GM12878 (cell line): ENCODE measurements at regions not wholly inside any gene's neighbourhood (a gene's known extent, or its start where the extent isn't known, plus 50 kb on each side); places are given as distances from the start of the nearest gene placed in this dataset.

Source experiments
- ATAC-seq: fragments of 200-7000 bp; cut with Tn5 transposase; 3 replicates; pipeline ENCODE4 v1.9.1; 2020; ENCODE audit warnings: mild to moderate bottlenecking, moderate library complexity
- BruUV-seq: library from RNA; stranded (reverse); fragments of 400-500 nt; replicated peaks from 2 replicates; lab custom pipeline; 2021; lab: Mats Ljungman, UMichigan
- CTCF ChIA-PET: fragments of 300-600 bp; sonication (Branson Sonifier 250); formaldehyde crosslinking; extraction: SDS; loops from one replicate; lab custom pipeline; 2021; ENCODE audit warnings: inconsistent platforms; lab: Yijun Ruan, JAX
- POLR2A ChIA-PET: fragments of 350-600 bp; formaldehyde crosslinking; extraction: SDS; loops from one replicate; lab custom pipeline; 2021; ENCODE audit warnings: inconsistent platforms; lab: Charles Lee
- RAD21 ChIA-PET: fragments of 300-600 bp; sonication (Branson Sonifier 250); formaldehyde crosslinking; loops from one replicate; lab custom pipeline; 2023; ENCODE audit warnings: antibody characterized with exemption; ENCODE audit not compliant: unreplicated experiment; lab: Charles Lee
- SMC1A ChIA-PET: fragments of 300-600 bp; sonication (Branson Sonifier 250); formaldehyde crosslinking; loops from one replicate; lab custom pipeline; 2023; ENCODE audit not compliant: unreplicated experiment, uncharacterized antibody; lab: Charles Lee
- DNase-seq: peaks from one replicate; pipeline ENCODE4 v3.0.0-alpha.2; 2011; ENCODE audit warnings: low read depth, low spot score
- FAIRE-seq: peaks from 3 replicates; lab custom pipeline; 2011; peaks lifted over from hg19 to GRCh38; lab: Jason Lieb, UNC
- H2AFZ ChIP-seq: 2 replicates; pipeline ENCODE4 v1.6.0; 2011; ENCODE audit warnings: low read depth, low read length, control low read depth; ENCODE audit not compliant: control insufficient read depth
- H3K27ac ChIP-seq: 2 replicates; pipeline ENCODE4 v1.5.1; 2011; ENCODE audit warnings: control low read depth; ENCODE audit not compliant: control insufficient read depth, insufficient read depth
- H3K27me3 ChIP-seq, 2 experiments: replicated peaks in 1 of 2; 2 replicates each; pipeline versions ENCODE4 v1.6.0 to v1.6.1; 2011; ENCODE audit warnings: low read length in 1 of 2; ENCODE audit not compliant: control insufficient read depth in 2 of 2, insufficient read depth in 2 of 2
- H3K36me3 ChIP-seq, 2 experiments: 2 replicates each; pipeline ENCODE4 v1.5.1; 2011; ENCODE audit warnings: low read length in 1 of 2; ENCODE audit not compliant: control insufficient read depth in 2 of 2, insufficient read depth in 2 of 2
- H3K4me1 ChIP-seq: 2 replicates; pipeline ENCODE4 v1.6.1; 2011; ENCODE audit warnings: mild to moderate bottlenecking, low read length, moderate library complexity, mixed read lengths; ENCODE audit not compliant: control insufficient read depth, insufficient read depth
- H3K4me2 ChIP-seq: 2 replicates; pipeline ENCODE4 v1.6.0; 2011; ENCODE audit warnings: control low read depth; ENCODE audit not compliant: control insufficient read depth, insufficient read depth
- H3K4me3 ChIP-seq: fragments of 200-600 bp; sonication (generic); 2 replicates; pipeline ENCODE4 v1.5.1; 2016
- H3K79me2 ChIP-seq: 2 replicates; pipeline ENCODE4 v1.6.0; 2011; ENCODE audit warnings: low read length; ENCODE audit not compliant: control insufficient read depth, insufficient read depth
- H3K9ac ChIP-seq: 2 replicates; pipeline ENCODE4 v1.8.0; 2011; ENCODE audit warnings: low read length, control low read depth, mixed read lengths; ENCODE audit not compliant: control insufficient read depth, insufficient read depth
- H3K9me3 ChIP-seq: replicated peaks from 3 replicates; pipeline ENCODE4 v1.5.1; 2011; ENCODE audit warnings: mild to moderate bottlenecking, low read length; ENCODE audit not compliant: control insufficient read depth, insufficient read depth
- H4K20me1 ChIP-seq: 2 replicates; pipeline ENCODE4 v1.6.0; 2011; ENCODE audit not compliant: control insufficient read depth, insufficient read depth
- CBFB ChIP-seq: IDR thresholded peaks from 2 replicates; pipeline ENCODE4 v1.6.1; 2016; ENCODE audit warnings: antibody characterized with exemption, low read depth
- FOXK2 ChIP-seq: fragments of 450-650 bp; IDR thresholded peaks from 2 replicates; pipeline ENCODE4 v1.6.1; 2017; ENCODE audit warnings: mild to moderate bottlenecking, moderate library complexity
- IRF5 ChIP-seq: fragments of 450-650 bp; IDR thresholded peaks from 2 replicates; pipeline ENCODE4 v1.6.1; 2017; ENCODE audit warnings: borderline replicate concordance
- JUNB ChIP-seq: IDR thresholded peaks from 2 replicates; pipeline ENCODE4 v1.6.1; 2016; ENCODE audit warnings: antibody characterized with exemption, mild to moderate bottlenecking
- MAX ChIP-seq: IDR thresholded peaks from 2 replicates; pipeline ENCODE4 v1.6.1; 2012; ENCODE audit warnings: low read depth, low read length, improper control_type of control experiment
- MEF2B ChIP-seq: fragments of 450-650 bp; IDR thresholded peaks from 2 replicates; pipeline ENCODE4 v1.6.1; 2018; ENCODE audit warnings: mild to moderate bottlenecking, moderate library complexity; ENCODE audit not compliant: partially characterized antibody, poor library complexity, severe bottlenecking
- NFYA ChIP-seq: IDR thresholded peaks from 2 replicates; pipeline ENCODE4 v1.6.1; 2011; ENCODE audit warnings: low read depth, mild to moderate bottlenecking, low read length, improper control_type of control experiment, borderline replicate concordance
- NFYB ChIP-seq: IDR thresholded peaks from 2 replicates; pipeline ENCODE4 v1.6.1; 2011; ENCODE audit warnings: low read depth, mild to moderate bottlenecking, low read length, improper control_type of control experiment, moderate library complexity; ENCODE audit not compliant: insufficient read depth
- NR2C1 ChIP-seq: fragments of 450-650 bp; IDR thresholded peaks from 2 replicates; pipeline ENCODE4 v1.6.1; 2017; ENCODE audit warnings: antibody characterized with exemption, mild to moderate bottlenecking, moderate library complexity
- POLR2A ChIP-seq: IDR thresholded peaks from 2 replicates; pipeline ENCODE4 v1.6.1; 2011; ENCODE audit warnings: low read depth, mild to moderate bottlenecking, low read length
- RELB ChIP-seq: fragments of 450-650 bp; IDR thresholded peaks from 2 replicates; pipeline ENCODE4 v1.6.1; 2017; ENCODE audit warnings: low read depth, mild to moderate bottlenecking, moderate library complexity
- SREBF2 ChIP-seq: IDR thresholded peaks from 2 replicates; pipeline ENCODE4 v1.6.1; 2012; ENCODE audit warnings: mild to moderate bottlenecking, low read length
- STAT3 ChIP-seq: IDR thresholded peaks from 2 replicates; pipeline ENCODE4 v1.6.1; 2011; ENCODE audit warnings: low read depth, low read length, improper control_type of control experiment
- TAF1 ChIP-seq: IDR thresholded peaks from 2 replicates; pipeline ENCODE4 v1.6.1; 2011; ENCODE audit warnings: mild to moderate bottlenecking, low read depth, low read length, borderline replicate concordance
- USF2 ChIP-seq: IDR thresholded peaks from 2 replicates; pipeline ENCODE4 v1.6.1; 2011; ENCODE audit warnings: low read depth, low read length, improper control_type of control experiment, borderline replicate concordance
- WGBS: methylation state at CpG from one replicate; pipeline ENCODE4 v1.1.6; 2016; ENCODE audit warnings: low lambda C conversion rate; ENCODE audit not compliant: insufficient replicate concordance, insufficient coverage; ENCODE audit errors: missing lambda C conversion rate; 5-methylcytosine and 5-hydroxymethylcytosine counted together
- in situ Hi-C: fragments of 300-500 bp; cut with MboI; formaldehyde crosslinking; loops from 9 replicates; pipeline ENCODE4 v1.14.3; 2018; ENCODE audit warnings: mixed read lengths
- intact Hi-C: fragments of 100-400 bp; cut with micrococcal nuclease; formaldehyde crosslinking; loops from one replicate; pipeline ENCODE4 v1.14.2; 2022; ENCODE audit not compliant: unreplicated experiment

- no peaks in the 10 kb centered on the region for H3K36me3 ChIP-seq
- no peak overlapping the region for H2AFZ ChIP-seq
- H3K9ac ChIP-seq = no peak overlapping the region
- POLR2A ChIA-PET = no interaction called here
- ATAC-seq (peak; percentile 53), FAIRE-seq (no peak), DNase-seq (no peak)
- RAD21 ChIA-PET = interaction anchor here (1.2 kb wide), 1 partner anchor 9 kb away, joined by 4 read pairs; no protein-coding TSS in a partner anchor
- H3K4me1 ChIP-seq = no peaks in the 10 kb centered on the region; the same call in 1 of the 2 replicates
- SMC1A ChIA-PET = interaction anchor here (1.6 kb wide), 1 partner anchor 7 kb away, joined by 3 read pairs; no protein-coding TSS in a partner anchor
- no peaks in the 10 kb centered on the region for H3K9me3 ChIP-seq
- whole genome bisulfite sequencing = 0% methylated on average over 3 of the region's 3 CpGs
- TF ChIP-seq STAT3 = no peak
- TF ChIP-seq MAX = no peak
- peak; percentile 79 for TF ChIP-seq MEF2B
- no peak for TF ChIP-seq JUNB
- H3K4me2 ChIP-seq = no peak overlapping the region
- BruUV-seq = no TSS peak
- intact Hi-C loops = no loop called here
- no peak overlapping the region for H3K27ac ChIP-seq
- CTCF ChIA-PET = interaction anchor here (0.8 to 1.6 kb wide), 2 partner anchors 8 to 261 kb away, joined by 4 to 7 read pairs; no protein-coding TSS in a partner anchor
- H3K4me3 ChIP-seq = no peak overlapping the region
- H3K27me3 ChIP-seq = no peaks in the 10 kb centered on the region
- in situ Hi-C loops = no loop called here
- H3K79me2 ChIP-seq = no peaks in the 10 kb centered on the region
- no peaks in the 10 kb centered on the region for H4K20me1 ChIP-seq
Measured at GRCh38 chr12:107394693-107395092, 290.9 kb upstream of the PWP1 start.

- H4K20me1 ChIP-seq = no peaks in the 10 kb centered on the region
- no peaks in the 10 kb centered on the region for H3K9me3 ChIP-seq
- H2AFZ ChIP-seq = no peak overlapping the region
- no peaks in the 10 kb centered on the region for H3K27me3 ChIP-seq
- DNase-seq (no peak), ATAC-seq (no peak), FAIRE-seq (no peak)
- ChIA-PET POLR2A (no interaction called here), RAD21 (no interaction called here), SMC1A (interaction anchor here (0.7 kb wide), 2 partner anchors 122 to 264 kb away, joined by 3 to 6 read pairs; no protein-coding TSS in a partner anchor), CTCF (no interaction called here)
- in situ Hi-C loops = no loop called here
- no peak overlapping the region for H3K27ac ChIP-seq
- H3K36me3 ChIP-seq = no peaks in the 10 kb centered on the region
- no peak overlapping the region for H3K4me2 ChIP-seq
- H3K79me2 ChIP-seq = no peaks in the 10 kb centered on the region
- no peaks in the 10 kb centered on the region; the same call in 1 of the 2 replicates for H3K4me1 ChIP-seq
- BruUV-seq = no TSS peak
- no peak overlapping the region for H3K9ac ChIP-seq
- intact Hi-C loops = no loop called here
- WGBS = 21% methylated on average over 3 of the region's 3 CpGs
- no peak overlapping the region for H3K4me3 ChIP-seq
- no peak for TF ChIP-seq USF2
- no peak for TF ChIP-seq CBFB
- TF ChIP-seq FOXK2 = no peak
- TF ChIP-seq NFYA = no peak
- no peak for TF ChIP-seq POLR2A
- no peak for TF ChIP-seq RELB
- no peak for TF ChIP-seq TAF1
- no peak for TF ChIP-seq NFYB
- no peak for TF ChIP-seq IRF5
- no peak for TF ChIP-seq NR2C1
- no peak for TF ChIP-seq SREBF2
Measured at GRCh38 chr12:107395817-107396216, 289.8 kb upstream of the PWP1 start.
